COLO829 (cell line): ENCODE measurements at regions not wholly inside any gene's neighbourhood (a gene's known extent, or its start where the extent isn't known, plus 50 kb on each side); places are given as distances from the start of the nearest gene placed in this dataset.
"Not testable (repeated sequence)": the region's sequence is repeated elsewhere in the genome, so short reads cannot be mapped to it uniquely, and the experiment has no call there.

Experiments
- DNase-seq: peaks from one replicate; pipeline ENCODE4 v3.0.0; 2012; ENCODE audit warnings: low spot score

DNA sequence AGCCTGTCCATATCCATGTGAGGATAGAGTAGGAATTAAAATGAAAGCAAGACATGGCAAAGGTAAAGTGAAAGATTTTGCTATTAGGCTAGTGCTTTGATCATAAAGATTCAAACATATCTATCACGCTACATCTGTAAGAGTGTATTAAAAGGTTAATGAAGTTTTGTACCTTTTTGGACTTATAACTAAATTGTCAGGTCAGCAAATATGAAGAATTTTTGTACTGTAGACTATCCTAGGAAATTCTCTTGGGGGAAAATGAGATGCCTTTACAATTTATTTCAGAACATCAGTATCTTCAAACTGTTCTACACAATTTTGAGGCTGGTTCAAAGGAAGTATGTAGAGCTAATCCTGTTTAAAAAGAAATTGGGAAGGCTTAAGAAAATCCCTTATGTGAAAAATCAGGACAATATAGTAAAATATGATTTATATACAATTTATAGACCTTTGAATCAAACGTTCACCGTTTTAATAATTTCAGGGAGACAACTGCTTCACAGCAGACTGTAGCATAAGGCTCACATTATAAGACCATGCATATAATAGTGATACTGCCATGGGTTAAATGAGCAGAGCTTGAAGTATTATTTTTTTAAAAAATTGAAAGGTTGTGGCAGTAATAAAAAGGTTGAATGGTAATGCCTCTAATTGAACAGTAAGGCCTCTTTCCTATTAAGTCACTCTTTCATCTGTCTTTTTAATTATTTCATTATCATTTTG lies 639.5 kb upstream of the ARRDC3 start:
- no peak for DNase-seq

DNA sequence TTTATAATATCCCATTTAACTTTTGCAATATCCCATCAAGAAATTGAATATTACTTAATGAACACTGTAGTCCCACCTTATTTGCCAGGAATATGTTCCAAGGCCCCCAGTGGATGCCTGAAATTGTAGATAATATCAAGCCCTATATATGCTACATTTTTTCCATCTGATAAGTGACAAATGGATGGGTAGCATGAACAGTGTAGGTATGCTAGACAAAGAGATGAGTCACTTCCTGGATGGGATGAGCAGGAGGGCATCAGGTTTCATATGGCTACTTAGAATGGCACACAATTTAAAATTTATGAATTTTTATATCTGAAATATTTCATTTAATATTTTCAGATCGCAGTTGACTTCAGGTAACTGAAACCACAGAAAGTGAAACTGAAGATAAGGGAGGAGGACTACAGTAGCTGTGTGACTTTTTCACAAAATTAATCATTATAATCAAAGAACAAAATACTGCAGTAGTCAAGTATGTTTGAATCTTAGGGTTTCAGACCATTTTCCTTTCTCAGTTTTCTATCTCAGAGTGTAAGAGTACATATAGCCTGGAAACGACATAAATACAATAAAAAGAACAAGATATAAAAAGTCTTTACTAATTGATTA lies 636.4 kb upstream of the ARRDC3 start:
- DNase-seq: no peak

DNA sequence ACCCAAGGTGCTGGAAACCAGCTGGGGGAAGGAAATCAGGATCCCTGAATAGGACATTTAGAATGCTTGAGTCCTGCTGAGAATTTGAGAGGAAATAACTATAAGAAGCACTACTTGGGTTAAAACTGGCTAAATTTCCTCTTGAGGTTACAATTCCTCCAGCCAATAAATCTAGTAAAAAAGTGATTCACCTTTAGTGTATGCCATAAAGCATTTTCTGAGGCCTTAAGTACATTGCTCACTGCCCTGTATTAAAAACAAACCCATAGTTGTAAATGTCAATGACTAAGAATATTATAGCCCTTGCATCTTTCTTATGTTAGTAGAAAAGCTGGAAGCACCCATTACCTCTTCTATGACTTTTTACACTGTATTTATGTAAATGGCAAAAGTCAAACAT lies 634.7 kb upstream of the ARRDC3 start:
- peak; percentile 0 for DNase-seq

DNA sequence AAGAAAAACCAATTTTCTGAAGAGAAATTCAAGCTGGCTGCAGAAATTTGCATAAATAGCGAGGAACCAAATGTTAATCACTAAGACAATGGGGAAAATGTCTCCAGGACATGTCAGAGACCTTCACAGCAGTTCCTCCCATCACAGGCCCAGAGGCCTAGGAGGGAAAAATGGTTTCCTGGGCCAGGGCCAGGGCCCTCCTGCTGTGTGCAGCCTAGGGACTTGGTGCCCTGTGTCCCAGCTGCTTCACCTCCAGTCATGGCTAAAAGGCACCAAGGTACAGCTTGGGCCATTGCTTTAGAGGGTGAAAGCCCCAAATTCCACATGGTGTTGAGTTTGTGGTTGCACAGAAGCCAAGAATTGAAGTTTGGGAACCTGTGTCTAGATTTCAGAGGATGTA lies 628.7 kb upstream of the ARRDC3 start:
- DNase-seq: not testable (repeated sequence)

DNA sequence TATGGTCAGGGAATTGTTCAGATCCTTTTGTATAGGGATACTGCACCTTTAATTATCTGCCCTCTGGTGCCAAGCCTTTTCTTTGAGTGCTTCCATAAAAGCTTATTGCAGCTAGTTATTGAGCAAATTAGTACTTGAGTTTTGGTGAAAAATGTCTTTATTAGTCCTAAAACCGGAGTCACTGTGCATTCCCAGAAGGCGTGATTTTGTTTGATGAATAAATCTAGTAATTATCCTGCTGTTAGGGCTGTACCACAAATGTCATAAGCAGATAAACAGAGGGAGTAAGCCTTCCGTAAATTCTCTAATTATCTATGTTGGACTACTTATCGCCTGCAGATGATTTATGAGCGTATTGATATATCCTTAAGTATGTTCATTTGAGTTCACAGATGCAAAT lies 620.7 kb upstream of the ARRDC3 start:
- no peak for DNase-seq

DNA sequence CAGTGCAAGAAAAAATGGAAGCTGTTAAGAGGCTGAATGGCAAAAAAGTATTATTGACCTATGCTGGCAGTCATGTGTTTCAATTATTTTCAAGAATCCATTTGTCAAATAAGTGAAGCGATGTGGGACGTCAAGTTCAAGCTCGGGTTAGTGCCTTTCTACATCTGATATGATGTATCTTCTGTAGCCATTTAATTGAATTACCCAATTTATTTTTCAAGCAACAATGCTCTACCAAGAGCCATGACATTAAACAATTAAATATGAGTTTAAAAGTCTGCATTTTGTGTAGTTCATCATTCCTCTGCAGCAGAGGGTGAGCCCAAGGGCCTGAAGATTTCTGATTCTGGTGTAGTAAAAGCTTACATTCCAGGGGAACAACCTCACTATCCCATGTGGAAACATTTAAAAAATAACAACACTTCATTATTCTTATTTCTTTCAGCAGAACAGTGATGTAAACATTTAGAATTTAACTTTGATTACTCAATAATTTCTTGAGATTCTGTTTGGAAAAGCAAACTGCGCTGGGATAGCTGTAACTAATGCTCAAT lies 619.7 kb upstream of the ARRDC3 start:
- no peak for DNase-seq

DNA sequence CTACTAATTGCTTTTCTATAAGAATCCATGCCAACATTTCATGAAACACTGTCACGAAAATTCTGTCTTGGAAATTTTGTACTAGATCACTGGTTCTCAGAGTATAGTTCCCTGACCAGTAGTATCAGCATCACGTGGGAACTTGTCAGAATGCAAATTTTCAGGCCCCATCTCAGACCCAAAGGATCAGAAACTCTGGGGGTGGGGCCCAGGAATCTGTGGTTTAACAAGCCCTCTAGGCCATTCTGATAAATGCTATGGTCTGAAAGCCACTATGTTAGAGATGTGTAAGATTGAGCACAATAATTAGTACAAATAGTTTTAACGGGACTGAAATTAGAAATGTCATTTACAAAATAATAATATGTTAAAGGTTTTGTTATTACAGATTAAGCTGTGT lies 615.7 kb upstream of the ARRDC3 start:
- DNase-seq: no peak

DNA sequence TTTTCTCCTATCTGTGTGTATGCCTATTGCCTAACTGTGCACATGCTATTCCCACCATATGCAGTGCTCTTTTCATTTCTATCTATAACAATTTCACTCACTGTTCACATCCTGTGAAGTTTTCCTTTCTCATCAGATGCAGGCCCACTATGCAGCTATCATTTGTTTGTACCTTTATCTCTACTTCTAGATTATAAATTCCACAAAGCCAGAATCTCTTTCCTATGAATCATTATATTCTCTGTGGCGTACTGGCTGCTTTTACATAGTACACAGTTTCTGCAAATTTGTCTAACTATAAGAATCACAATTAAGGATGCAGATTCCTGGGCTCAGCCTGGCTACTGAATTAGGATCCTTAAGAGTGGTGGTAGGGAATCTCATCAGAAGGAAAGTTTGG lies 600.8 kb upstream of the ARRDC3 start:
- no peak for DNase-seq

DNA sequence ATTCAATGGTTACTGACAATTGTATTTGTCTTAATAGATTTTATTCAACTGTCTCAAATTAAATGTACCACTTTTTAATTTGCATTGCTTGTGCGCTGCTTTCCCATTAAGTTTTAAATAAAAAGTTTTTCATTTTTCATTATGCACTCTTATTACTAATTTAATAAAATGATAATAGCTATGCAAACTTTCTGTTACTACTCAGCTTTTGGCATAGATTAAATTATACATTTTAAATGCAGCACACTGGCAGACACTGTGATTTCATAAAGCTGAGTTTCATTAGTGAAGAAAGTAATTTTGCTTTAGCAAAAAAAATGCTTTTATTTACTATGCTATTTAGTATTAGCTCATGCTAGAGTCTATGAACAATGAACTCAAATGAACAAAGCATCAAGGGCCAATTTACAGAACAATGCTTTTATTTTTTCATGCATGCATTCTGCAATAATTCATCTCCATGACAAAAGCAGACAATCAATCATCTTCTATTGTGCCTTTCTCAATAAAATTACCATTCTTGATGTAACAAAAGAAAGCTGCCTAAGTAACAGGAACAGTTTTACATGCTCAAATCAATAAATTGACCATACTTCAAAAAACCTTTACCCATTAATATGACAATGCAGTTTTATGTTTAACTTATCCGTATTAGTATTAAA lies 595.2 kb upstream of the ARRDC3 start:
- DNase-seq: no peak

DNA sequence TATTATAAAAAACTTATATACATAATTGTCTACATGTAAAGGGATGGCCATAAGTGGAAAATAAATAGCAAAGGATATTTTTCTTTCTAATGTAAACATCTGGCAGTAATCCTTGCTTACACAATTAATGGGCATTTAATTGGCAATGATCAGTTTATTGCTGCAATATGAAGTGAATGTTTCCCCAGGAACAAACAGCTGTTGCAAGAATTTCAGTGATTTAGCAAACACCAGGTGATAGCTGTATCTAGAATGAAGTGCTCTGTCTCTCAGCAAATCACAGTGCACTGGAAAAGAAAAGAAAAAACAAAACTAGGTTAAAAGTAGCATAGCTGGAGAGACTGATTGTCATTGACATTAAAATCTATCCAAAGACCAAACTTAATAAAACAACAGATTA lies 594.5 kb upstream of the ARRDC3 start:
- no peak for DNase-seq

DNA sequence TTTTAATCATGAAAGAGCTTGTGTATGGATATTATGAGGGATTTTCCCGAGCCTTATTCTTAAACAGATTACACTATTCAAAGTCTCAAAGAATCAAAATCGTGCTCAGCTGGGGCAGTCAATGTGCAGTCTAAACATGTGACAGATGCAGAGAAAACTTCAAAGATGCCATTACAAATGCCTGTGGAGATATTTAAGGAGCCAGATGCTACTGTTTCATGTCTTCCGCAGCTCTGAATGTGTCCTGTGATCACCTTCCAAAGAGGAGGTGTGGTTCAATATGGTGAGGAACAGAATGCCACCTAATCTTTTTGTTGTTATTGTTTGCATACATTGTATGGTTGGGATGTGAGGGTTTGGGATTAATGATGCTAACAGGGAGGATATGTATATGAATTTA lies 593.3 kb upstream of the ARRDC3 start:
- DNase-seq: no peak

DNA sequence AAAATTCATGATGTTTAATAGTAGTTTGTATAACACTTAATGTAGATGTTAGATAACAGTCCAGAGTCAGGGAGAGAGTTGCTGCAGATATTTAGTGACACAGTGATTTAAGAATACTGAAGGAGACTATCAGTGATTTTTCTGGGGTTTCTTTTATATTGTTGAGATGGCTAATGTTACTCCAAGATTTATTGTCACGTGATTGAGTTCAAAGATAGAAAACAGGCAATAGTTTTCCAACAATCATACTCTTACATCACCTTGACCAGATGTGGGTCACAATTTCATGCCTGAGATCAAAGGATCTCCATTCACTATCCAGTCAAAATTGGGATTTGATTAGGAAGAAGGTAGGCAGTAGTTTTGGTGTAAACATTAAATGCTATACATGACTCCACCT lies 580.0 kb upstream of the ARRDC3 start:
- no peak for DNase-seq

DNA sequence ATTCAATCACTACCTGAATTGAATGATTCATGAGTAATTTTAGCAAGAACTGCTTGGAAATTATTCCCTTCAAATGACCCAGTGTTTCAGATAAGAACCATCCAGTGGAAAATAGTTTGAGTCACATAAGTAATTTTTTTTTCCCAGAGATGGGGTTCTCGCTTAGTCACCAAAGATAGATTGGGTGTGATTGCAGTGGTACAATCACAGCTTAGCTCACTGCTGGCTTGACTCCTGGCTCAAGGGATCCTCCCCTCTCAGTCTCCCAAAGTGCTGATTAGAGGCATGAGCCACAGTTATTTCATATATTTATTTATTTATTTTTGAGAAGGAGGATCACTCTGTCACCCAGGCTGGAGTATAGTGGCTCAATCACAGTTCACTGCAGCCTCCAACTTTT lies 574.5 kb upstream of the ARRDC3 start:
- no peak for DNase-seq

DNA sequence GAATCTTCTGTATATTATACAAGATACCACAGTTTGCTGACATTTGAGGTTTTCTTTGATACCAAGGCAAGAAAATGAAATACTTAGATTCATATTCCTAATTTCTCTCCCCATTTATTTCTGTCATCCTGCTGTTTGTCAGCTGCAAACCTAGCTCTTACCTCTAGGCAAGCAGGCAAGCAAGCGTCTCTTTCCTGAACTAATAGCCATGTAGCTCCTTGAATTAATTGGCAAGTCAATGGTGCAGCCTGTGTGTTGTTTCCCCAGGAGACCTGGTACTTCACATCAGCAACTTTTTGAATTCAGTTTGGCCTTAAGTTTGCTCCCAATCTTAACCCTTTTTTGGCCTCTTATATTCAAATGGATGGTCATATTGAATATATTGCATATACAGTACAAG lies 573.6 kb upstream of the ARRDC3 start:
- DNase-seq: no peak

DNA sequence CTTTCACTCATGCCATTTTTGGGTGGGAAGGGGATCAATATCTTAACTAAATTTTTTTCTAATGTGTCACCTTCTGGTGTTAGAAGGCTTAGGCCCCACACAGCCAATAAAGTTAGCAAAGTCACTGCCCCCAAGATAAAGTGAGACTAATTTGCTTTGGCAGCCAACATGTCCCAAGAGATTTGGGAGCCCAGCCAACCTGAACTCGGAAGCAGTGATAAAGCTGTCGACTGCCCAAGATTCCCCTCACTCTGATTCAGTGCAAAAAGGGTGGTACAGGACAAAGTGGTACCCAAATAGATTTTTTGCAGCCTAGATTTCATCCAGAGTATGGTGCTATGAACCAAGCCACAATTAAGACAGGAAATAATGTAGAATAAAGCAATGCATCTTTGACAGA lies 572.5 kb upstream of the ARRDC3 start:
- DNase-seq: no peak

DNA sequence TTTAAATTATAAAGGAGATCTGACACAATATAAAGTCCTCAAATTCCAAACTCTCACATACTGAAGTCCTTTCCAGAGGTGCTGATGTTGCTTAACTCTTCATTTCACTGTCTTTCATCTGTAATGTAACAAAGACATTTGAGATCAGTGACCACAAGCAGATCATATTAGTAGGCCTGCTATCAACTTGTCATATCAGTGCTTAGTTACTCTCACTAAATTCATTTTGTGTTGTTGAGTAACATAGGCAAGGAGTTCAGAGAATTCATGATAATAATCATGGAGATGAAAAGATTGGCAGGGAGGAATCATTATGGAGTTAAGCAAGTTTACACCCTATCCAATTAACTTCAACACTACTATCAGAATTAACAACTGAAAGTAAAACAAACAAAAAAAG lies 571.0 kb upstream of the ARRDC3 start:
- no peak for DNase-seq

DNA sequence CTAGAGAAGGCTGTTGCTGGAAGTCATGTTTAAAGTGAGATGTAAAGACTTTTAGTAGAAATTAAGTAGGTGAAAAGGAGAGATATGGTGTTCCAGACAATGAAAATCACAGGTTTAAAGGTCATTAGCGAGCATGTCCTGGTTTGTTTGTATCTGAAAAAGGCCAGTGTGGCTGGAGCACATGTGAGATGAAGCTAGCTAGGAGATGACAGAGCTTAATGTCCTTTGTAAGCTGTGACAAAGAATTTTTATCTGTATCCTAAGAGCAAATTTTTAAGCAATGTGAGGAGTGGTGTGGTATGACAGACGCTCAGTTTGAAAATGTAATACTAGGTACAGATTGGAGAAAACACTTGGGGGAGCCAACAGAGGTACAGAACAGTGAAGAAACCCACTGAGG lies 567.2 kb upstream of the ARRDC3 start:
- no peak for DNase-seq

DNA sequence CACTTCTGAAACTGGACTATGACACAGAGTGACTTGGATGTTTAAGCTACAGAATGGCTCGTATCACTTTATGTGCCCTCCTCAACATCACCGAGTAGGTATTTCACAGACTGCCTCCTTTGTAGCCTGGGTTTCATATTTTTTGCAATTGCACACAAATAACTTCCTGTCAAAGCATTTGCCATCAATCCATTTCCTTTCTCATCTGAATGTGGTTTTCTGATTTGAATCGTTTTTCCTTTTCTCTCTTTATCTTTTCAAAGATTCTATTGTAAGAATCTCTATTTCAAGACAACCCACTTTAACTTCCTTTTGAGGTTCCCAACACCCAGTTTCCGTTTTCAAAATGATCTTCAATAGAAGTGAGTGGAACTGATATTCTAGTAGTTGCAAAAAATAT lies 563.8 kb upstream of the ARRDC3 start:
- no peak for DNase-seq

DNA sequence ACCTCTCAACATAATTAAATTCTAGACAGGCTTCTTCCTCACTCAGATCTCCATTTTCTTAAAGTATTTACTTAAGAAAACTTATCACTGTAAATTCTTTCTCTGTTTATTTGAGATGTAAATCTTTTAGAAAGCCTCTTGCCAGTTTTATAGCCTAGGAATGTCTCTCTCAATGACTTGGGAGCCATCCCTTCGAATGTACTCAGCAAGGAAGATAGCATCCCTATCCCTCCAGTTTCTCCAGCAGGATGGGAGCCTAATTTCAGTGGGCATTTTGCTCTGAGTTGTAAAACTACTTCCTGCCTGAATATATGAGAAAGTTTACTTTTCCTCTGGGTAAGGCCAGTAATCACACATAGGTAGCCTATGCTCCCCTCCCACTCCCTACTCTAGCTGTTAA lies 558.5 kb upstream of the ARRDC3 start:
- DNase-seq: no peak

DNA sequence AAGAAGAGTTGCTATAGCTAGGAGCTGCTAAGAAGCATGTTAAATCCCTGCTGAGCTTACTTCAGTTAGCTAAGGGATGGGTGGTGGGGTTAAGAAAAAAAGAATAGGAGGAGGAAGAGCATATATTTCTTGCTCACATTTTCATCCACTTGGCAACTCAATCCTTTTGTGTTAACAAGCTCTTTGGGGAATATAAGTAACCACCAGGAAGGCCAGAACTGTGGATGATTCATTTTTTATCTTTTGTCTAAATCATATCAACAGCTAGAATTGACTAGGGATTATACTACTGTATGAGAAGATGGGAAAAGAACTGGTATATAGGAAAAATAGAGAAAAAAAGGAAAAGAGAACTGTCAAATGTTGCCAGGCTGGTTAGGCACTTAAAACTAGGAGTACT lies 555.3 kb upstream of the ARRDC3 start:
- no peak for DNase-seq

DNA sequence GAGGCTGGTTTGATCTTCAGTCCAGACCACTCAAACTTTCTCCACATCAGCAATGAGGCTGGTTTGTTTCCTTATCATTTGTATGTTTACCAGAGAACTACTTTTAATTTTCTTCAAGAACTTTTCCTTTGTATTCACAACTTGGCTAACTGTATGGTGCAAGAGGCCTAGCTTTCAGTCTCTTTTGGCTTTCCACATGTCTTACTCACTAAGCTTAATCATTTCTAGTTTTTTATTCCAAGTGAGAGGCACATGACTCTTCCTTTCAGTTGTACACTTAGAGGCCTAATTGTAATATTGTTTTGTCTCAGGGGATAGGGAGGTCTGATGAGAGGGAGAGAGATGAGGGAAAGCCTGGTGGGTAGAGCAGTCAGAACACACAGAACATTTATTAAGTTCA lies 554.0 kb upstream of the ARRDC3 start:
- DNase-seq: no peak

DNA sequence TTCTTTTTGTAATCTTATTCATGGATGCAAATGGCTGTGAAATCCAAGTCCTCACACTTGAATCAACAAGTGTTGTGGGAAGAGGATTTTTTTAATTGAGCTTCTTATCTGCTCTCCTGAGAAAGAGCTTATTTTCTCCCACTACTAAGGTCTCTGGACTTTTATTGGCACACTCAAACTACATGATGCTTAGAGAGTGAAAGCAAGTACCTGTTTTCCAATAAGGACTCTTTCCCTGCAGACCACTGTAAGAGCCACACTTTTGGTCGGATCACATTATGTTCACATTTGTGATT lies 546.4 kb upstream of the ARRDC3 start:
- DNase-seq: no peak

DNA sequence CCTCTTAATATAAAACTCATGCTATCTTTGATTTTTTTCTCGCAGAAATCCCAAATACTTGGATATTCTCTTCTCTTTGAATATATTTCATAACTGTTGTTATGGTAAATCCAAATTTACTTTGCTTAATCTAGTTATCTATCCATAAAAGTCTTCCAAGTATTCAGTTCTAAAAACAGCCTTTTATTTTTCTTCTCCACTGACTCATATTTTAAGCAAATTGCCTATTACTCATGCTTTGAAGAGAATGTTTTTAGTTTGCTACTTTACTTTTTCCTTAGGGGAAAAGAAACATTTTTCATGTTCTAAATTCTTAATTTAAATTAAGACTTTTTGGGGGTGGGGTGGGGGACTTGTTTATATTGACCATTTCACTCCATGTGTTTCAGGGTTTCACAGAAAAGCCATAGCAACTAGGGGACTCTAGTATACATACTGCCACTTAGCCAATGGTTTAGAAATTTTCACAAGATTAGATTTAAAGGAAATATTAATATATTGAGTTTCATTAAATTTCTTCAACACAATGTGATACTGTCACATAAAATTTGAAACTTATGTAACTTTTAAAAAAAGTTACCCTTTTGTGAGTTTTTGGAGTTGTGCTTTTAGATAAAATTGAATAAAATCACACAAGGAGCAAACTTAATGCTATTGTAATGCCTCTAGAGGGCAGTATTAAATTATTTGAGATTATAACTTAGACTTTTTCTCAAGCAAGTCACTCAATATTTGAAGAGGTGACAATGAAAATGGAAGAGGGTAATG lies 545.8 kb upstream of the ARRDC3 start:
- peak; percentile 4 for DNase-seq
